ENCODE measurements at regions not wholly inside any gene's neighbourhood (a gene's known extent, or its start where the extent isn't known, plus 50 kb on each side); places are given as distances from the start of the nearest gene placed in this dataset.
"Not testable (repeated sequence)": the region's sequence is repeated elsewhere in the genome, so short reads cannot be mapped to it uniquely, and the experiment has no call there.

- Histone ChIP-seq H3K27me3 (replicated peaks; ENCODE audit: insufficient read depth, low read depth, low read length, poor library complexity) (peaks cover 45% of the 10 kb centered on the region), H3K27ac (ENCODE audit: low read depth, low read length, poor library complexity, severe bottlenecking) (no peak overlapping the region), H3K4me1 (ENCODE audit: insufficient read depth, low read length, poor library complexity, severe bottlenecking) (no peaks in the 10 kb centered on the region), H3K9me3 (ENCODE audit: low read depth, low read length, poor library complexity, severe bottlenecking) (no peaks in the 10 kb centered on the region), H3K4me3 (ENCODE audit: low read depth, low read length, poor library complexity, severe bottlenecking) (no peak overlapping the region), H3K36me3 (ENCODE audit: insufficient read depth, low read length, poor library complexity, severe bottlenecking) (no peaks in the 10 kb centered on the region)
- POLR2A ChIA-PET (ENCODE audit: low non-redundant PET) = no interaction called here
- TF ChIP-seq EZH2 (IDR thresholded peaks at IDR 0.05; ENCODE audit: borderline replicate concordance, low read depth, low read length, poor library complexity, severe bottlenecking) (no peak), CTCF (conservative IDR thresholded peaks at IDR 0.05; ENCODE audit: low read depth, low read length) (no peak)
- intact Hi-C loops (cut with micrococcal nuclease; ENCODE audit: unreplicated experiment) = no loop called here
- no TSS peak for BruUV-seq (replicated peaks)
- no peak for DNase-seq (ENCODE audit: low spot score)
- CTCF ChIA-PET = no interaction called here
Observed at GRCh38 chr3:10647376-10647775, 142.0 kb upstream of the ATP2B2 start.

- ChIA-PET CTCF (no interaction called here), POLR2A (ENCODE audit: low non-redundant PET) (no interaction called here)
- H3K9me3 ChIP-seq (ENCODE audit: low read depth, low read length, poor library complexity, severe bottlenecking) = no peaks in the 10 kb centered on the region
- H3K4me1 ChIP-seq (ENCODE audit: insufficient read depth, low read length, poor library complexity, severe bottlenecking) = no peaks in the 10 kb centered on the region
- peaks cover 45% of the 10 kb centered on the region for H3K27me3 ChIP-seq (replicated peaks; ENCODE audit: insufficient read depth, low read depth, low read length, poor library complexity)
- no peak overlapping the region for H3K27ac ChIP-seq (ENCODE audit: low read depth, low read length, poor library complexity, severe bottlenecking)
- DNase-seq (ENCODE audit: low spot score) = no peak
- no TSS peak for BruUV-seq (replicated peaks)
- intact Hi-C loops (cut with micrococcal nuclease; ENCODE audit: unreplicated experiment) = no loop called here
- no peak overlapping the region for H3K4me3 ChIP-seq (ENCODE audit: low read depth, low read length, poor library complexity, severe bottlenecking)
- H3K36me3 ChIP-seq (ENCODE audit: insufficient read depth, low read length, poor library complexity, severe bottlenecking) = no peaks in the 10 kb centered on the region
- TF ChIP-seq CTCF (conservative IDR thresholded peaks at IDR 0.05; ENCODE audit: low read depth, low read length) (no peak), EZH2 (IDR thresholded peaks at IDR 0.05; ENCODE audit: borderline replicate concordance, low read depth, low read length, poor library complexity, severe bottlenecking) (no peak)
Observed at GRCh38 chr3:10648181-10648580, 142.8 kb upstream of the ATP2B2 start.

GRCh38 chr3:10649463-10649862, 144.1 kb upstream of the ATP2B2 start:
- BruUV-seq (replicated peaks) = not testable (repeated sequence)

DNA sequence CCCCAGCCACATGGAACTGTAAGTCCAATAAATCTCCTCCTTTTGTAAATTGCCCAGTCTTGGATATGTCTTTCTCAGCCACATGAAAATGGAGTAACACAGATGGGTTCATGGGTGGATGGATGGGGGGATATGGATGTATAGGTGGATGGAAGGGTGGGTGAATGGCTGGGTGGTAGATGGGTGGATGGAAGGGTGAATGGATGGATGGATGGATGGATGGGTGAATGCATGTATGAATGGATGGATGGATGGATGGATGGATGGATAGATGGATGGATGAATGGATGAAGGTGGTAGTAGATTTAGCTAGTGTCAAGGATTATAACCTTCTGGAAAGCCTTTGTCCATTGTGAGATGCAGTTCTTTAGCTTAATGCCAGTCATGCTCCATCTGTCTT, 146.1 kb upstream of the ATP2B2 start:
- ChIA-PET POLR2A (ENCODE audit: low non-redundant PET) (no interaction called here), CTCF (no interaction called here)
- H3K4me3 ChIP-seq (ENCODE audit: low read depth, low read length, poor library complexity, severe bottlenecking) = no peak overlapping the region
- TF ChIP-seq EZH2 (IDR thresholded peaks at IDR 0.05; ENCODE audit: borderline replicate concordance, low read depth, low read length, poor library complexity, severe bottlenecking) (no peak), CTCF (conservative IDR thresholded peaks at IDR 0.05; ENCODE audit: low read depth, low read length) (no peak)
- intact Hi-C loops (cut with micrococcal nuclease; ENCODE audit: unreplicated experiment) = no loop called here
- no peaks in the 10 kb centered on the region for H3K36me3 ChIP-seq (ENCODE audit: insufficient read depth, low read length, poor library complexity, severe bottlenecking)
- no peaks in the 10 kb centered on the region for H3K4me1 ChIP-seq (ENCODE audit: insufficient read depth, low read length, poor library complexity, severe bottlenecking)
- no peaks in the 10 kb centered on the region for H3K9me3 ChIP-seq (ENCODE audit: low read depth, low read length, poor library complexity, severe bottlenecking)
- no peak overlapping the region for H3K27ac ChIP-seq (ENCODE audit: low read depth, low read length, poor library complexity, severe bottlenecking)
- DNase-seq (ENCODE audit: low spot score) = no peak
- H3K27me3 ChIP-seq (replicated peaks; ENCODE audit: insufficient read depth, low read depth, low read length, poor library complexity) = peaks cover 29% of the 10 kb centered on the region
- no TSS peak for BruUV-seq (replicated peaks)

More at GRCh38 chr3:10649463-10649862, 144.1 kb upstream of the ATP2B2 start:
- CTCF ChIA-PET; intact Hi-C loops (cut with micrococcal nuclease; ENCODE audit: unreplicated experiment); POLR2A ChIA-PET (ENCODE audit: low non-redundant PET); H3K27ac ChIP-seq (ENCODE audit: low read depth, low read length, poor library complexity, severe bottlenecking); DNase-seq (ENCODE audit: low spot score); H3K4me3 ChIP-seq (ENCODE audit: low read depth, low read length, poor library complexity, severe bottlenecking); H3K36me3 ChIP-seq (ENCODE audit: insufficient read depth, low read length, poor library complexity, severe bottlenecking); H3K9me3 ChIP-seq (ENCODE audit: low read depth, low read length, poor library complexity, severe bottlenecking); H3K4me1 ChIP-seq (ENCODE audit: insufficient read depth, low read length, poor library complexity, severe bottlenecking): not testable (repeated sequence)
- peaks cover 41% of the 10 kb centered on the region for H3K27me3 ChIP-seq (replicated peaks; ENCODE audit: insufficient read depth, low read depth, low read length, poor library complexity)

Data from A673 (cell line).